MV-4-11 (cell line): ENCODE measurements at regions not wholly inside any gene's neighbourhood (a gene's known extent, or its start where the extent isn't known, plus 50 kb on each side); places are given as distances from the start of the nearest gene placed in this dataset.
"Not testable (repeated sequence)": the region's sequence is repeated elsewhere in the genome, so short reads cannot be mapped to it uniquely, and the experiment has no call there.

ENCODE experiments used
- DNase-seq: peaks from one replicate; lab custom pipeline; 2025; lab: John Stamatoyannopoulos, UW

GRCh38 chr17:72558971-72559476 lies 438.2 kb downstream of the SOX9 start:
- DNase-seq: no peak

- no peak for DNase-seq
Observed at GRCh38 chr17:72560303-72561247, 439.8 kb downstream of the SOX9 start.

- no peak for DNase-seq
Observed at GRCh38 chr17:72561266-72561665, 440.4 kb downstream of the SOX9 start.

- DNase-seq: no peak
Observed at GRCh38 chr17:72561680-72562079, 440.9 kb downstream of the SOX9 start.

GRCh38 chr17:72562615-72563188 lies 441.9 kb downstream of the SOX9 start:
- no peak for DNase-seq

GRCh38 chr17:72563952-72564351 lies 443.1 kb downstream of the SOX9 start:
- no peak for DNase-seq

- DNase-seq: no peak
Observed at GRCh38 chr17:72565006-72565405, 444.2 kb downstream of the SOX9 start.

GRCh38 chr17:72565758-72566157 lies 444.9 kb downstream of the SOX9 start:
- no peak for DNase-seq

- no peak for DNase-seq
Observed at GRCh38 chr17:72566671-72567484, 446.1 kb downstream of the SOX9 start.

GRCh38 chr17:72567774-72568173 lies 447.0 kb downstream of the SOX9 start:
- DNase-seq: no peak

GRCh38 chr17:72569148-72569946 lies 448.5 kb downstream of the SOX9 start:
- DNase-seq: no peak

- DNase-seq: no peak
Observed at GRCh38 chr17:72571813-72572396, 451.1 kb downstream of the SOX9 start.

- no peak for DNase-seq
Observed at GRCh38 chr17:72572604-72573491, 452.0 kb downstream of the SOX9 start.

- DNase-seq: not testable (repeated sequence)
Observed at GRCh38 chr17:72573492-72573801, 452.6 kb downstream of the SOX9 start.

GRCh38 chr17:72574675-72575510 lies 454.1 kb downstream of the SOX9 start:
- no peak for DNase-seq

- DNase-seq: no peak
Observed at GRCh38 chr17:72575542-72576233, 454.9 kb downstream of the SOX9 start.

GRCh38 chr17:72576289-72576759 lies 455.5 kb downstream of the SOX9 start:
- no peak for DNase-seq

- DNase-seq: no peak
Observed at GRCh38 chr17:72578817-72579470, 458.1 kb downstream of the SOX9 start.
